GM19438 (cell line): ENCODE measurements at regions not wholly inside any gene's neighbourhood (a gene's known extent, or its start where the extent isn't known, plus 50 kb on each side); places are given as distances from the start of the nearest gene placed in this dataset.

Source experiments
- ATAC-seq: cut with Tn5 transposase; IDR thresholded peaks from one replicate; pipeline ENCODE4 v1.9.1; 2021; ENCODE audit warnings: low read depth; ENCODE audit not compliant: unreplicated experiment

GRCh38 chr5:72558046-72558336, 50.8 kb upstream of the ZNF366 start:
- ATAC-seq = no peak

- ATAC-seq = peak; percentile 14
Measured at GRCh38 chr5:72557167-72558045, 50.2 kb upstream of the ZNF366 start.
